T-helper 17 cell (primary cell): ENCODE measurements at regions not wholly inside any gene's neighbourhood (a gene's known extent, or its start where the extent isn't known, plus 50 kb on each side); places are given as distances from the start of the nearest gene placed in this dataset.

Experiments used
- ATAC-seq: fragments of 150-1000 bp; cut with Tn5 transposase; 2 replicates; pipeline ENCODE4 v1.10.0; 2021; ENCODE audit warnings: mild to moderate bottlenecking, moderate library complexity
- DNase-seq, 3 donors: peaks; one replicate each; pipeline versions ENCODE4 v3.0.0 to v3.0.0-alpha.2; 2020 to 2021
- H3K9me3 ChIP-seq: one replicate; pipeline ENCODE4 v1.7.0; 2013; ENCODE audit warnings: low read length, mild to moderate bottlenecking; ENCODE audit not compliant: control insufficient read depth, poor library complexity, severe bottlenecking
- H3K27ac Mint-ChIP-seq: one replicate; pipeline ENCODE4 v1.8.0; 2022; ENCODE audit warnings: mild to moderate bottlenecking, moderate library complexity, mixed read lengths
- H3K27me3 Mint-ChIP-seq: one replicate; pipeline ENCODE4 v1.8.0; 2022; ENCODE audit warnings: mixed read lengths
- H3K36me3 Mint-ChIP-seq: one replicate; pipeline ENCODE4 v1.8.0; 2022; ENCODE audit warnings: low read depth, mixed read lengths
- H3K4me1 Mint-ChIP-seq: one replicate; pipeline ENCODE4 v1.8.0; 2022; ENCODE audit warnings: mild to moderate bottlenecking, mixed read lengths
- H3K4me3 Mint-ChIP-seq: one replicate; pipeline ENCODE4 v1.8.0; 2022; ENCODE audit warnings: mild to moderate bottlenecking, moderate library complexity, mixed read lengths

DNA sequence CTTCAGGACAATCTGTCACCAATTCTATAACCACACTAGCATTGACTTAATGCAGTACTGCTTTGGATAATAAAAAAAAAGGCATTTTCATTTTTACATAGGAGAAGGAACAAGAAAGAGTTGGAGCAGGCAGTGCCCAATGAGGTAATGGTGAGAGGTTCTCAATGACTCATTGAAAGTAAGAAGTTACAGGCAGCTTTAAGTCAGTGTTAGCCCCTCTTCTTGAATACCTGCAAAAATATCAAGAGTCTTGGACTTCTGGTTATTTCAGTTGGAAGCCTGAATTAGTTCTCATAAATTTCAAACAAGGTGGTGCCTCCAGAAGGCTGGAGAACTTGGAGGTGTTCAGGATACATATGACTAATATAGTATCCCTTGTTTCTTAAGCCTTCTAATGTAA is 422.5 kb downstream of the HTR7 start:
- Mint-ChIP-seq H3K36me3 (no peaks in the 10 kb centered on the region), H3K27ac (no peak overlapping the region), H3K4me1 (no peaks in the 10 kb centered on the region), H3K4me3 (no peak overlapping the region), H3K27me3 (no peaks in the 10 kb centered on the region)
- H3K9me3 ChIP-seq: no peaks in the 10 kb centered on the region
- ATAC-seq: no peak
- DNase-seq: no peak

DNA sequence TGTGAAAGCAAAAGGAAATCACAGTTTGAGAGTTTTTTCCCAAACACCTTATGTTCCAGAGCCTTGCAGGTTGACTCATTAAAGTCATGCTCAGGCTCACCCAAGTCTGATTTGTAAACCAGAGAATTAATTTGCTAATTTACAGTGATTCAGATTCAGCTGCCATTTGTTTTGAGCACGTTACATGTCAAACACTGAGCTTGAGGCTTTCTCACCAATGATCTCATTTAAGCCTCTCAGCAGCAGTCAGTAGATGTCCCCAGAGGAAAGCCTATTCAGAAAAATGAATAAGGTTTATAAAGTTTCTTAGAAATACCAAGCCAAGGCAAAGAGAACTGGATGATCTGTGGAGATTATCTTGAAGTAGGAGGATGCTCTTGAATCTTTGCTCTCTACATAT is 420.4 kb downstream of the HTR7 start:
- DNase-seq (no peak), ATAC-seq (no peak)
- H3K4me1 Mint-ChIP-seq: no peaks in the 10 kb centered on the region
- no peaks in the 10 kb centered on the region for H3K9me3 ChIP-seq
- no peak overlapping the region for H3K27ac Mint-ChIP-seq
- no peaks in the 10 kb centered on the region for H3K36me3 Mint-ChIP-seq
- no peaks in the 10 kb centered on the region for H3K27me3 Mint-ChIP-seq
- H3K4me3 Mint-ChIP-seq: no peak overlapping the region

DNA sequence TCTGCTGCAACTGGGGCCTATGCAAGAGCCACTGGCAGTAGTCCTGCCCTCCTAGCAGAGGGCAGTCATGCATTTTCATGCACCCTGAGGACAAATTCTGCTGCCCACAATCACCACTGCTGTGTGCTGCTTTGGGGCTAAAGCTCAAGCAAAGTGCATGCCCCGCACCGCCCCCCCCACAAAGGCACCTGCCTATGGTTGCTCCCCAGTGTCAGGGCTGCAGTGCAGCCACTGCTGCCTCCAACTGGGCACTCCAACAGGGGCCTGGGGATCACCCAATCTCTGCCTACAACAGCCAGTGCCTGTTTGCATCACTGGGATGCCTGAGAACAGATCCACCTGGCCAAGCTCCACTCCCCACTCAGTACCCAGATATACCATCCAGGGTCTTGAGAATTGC is 417.0 kb downstream of the HTR7 start:
- no peaks in the 10 kb centered on the region for H3K36me3 Mint-ChIP-seq
- no peak overlapping the region for H3K27ac Mint-ChIP-seq
- H3K9me3 ChIP-seq: no peaks in the 10 kb centered on the region
- no peaks in the 10 kb centered on the region for H3K4me1 Mint-ChIP-seq
- ATAC-seq: no peak
- no peak for DNase-seq
- no peaks in the 10 kb centered on the region for H3K27me3 Mint-ChIP-seq
- no peak overlapping the region for H3K4me3 Mint-ChIP-seq

DNA sequence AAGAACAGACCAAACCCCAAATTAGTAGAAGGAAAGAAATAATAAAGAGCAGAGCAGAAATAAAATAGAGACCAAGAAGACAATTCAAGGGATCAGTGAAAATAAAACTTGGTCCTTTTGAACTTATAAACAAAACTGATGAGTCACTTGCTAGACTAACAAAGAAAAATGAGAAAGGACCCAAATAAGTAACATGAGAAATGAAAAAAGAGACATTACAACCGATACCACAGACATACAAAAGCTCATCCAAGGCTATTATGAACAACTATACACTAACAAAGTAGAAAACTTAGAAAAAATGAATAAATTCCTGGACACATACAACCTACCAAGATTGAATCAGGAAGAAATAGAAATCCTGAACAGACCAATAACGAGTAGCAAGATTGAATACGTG is 414.5 kb downstream of the HTR7 start:
- Mint-ChIP-seq H3K36me3 (no peaks in the 10 kb centered on the region), H3K4me3 (no peak overlapping the region), H3K27ac (no peak overlapping the region), H3K27me3 (no peaks in the 10 kb centered on the region), H3K4me1 (no peaks in the 10 kb centered on the region)
- no peaks in the 10 kb centered on the region for H3K9me3 ChIP-seq
- ATAC-seq (no peak), DNase-seq (no peak)

DNA sequence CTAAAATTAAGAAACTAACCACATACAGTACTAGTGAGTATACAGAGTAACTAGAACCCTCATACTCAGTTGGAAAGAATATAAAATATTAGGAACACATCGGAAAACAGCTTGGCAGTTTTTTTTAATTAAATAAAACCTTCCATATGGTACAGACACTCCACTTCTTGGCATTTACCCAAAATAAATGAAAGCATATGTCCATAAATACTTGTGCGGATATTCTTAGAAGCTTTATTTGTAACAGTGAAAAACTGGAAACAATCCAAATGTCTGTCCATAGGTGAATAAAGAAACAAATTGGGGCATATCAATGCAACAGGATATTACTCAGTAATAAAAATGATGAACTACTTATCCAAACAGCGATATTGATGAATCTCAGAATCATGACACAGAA is 410.0 kb downstream of the HTR7 start:
- Mint-ChIP-seq H3K4me1 (no peaks in the 10 kb centered on the region), H3K4me3 (no peak overlapping the region), H3K27me3 (no peaks in the 10 kb centered on the region), H3K27ac (no peak overlapping the region), H3K36me3 (no peaks in the 10 kb centered on the region)
- ATAC-seq (no peak), DNase-seq (no peak)
- no peaks in the 10 kb centered on the region for H3K9me3 ChIP-seq

DNA sequence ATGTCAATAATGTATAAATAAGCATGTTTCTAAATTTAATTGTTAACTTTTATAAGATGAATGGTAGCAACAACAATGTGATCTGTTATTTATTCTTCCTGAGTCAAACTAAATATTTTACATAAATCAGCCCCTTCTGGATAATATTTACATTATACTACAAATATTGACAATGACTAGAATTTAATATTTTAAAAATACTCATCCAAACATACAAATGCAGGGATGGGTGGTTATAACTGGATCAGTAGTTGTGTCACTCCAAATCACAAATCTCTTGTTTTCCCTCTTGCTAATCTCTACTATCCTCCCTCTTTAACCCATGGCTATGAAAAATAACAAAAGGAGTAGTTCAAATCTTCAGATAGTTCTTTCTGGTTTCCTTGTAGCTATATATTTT is 407.0 kb downstream of the HTR7 start:
- no peak overlapping the region for H3K27ac Mint-ChIP-seq
- H3K4me1 Mint-ChIP-seq: no peaks in the 10 kb centered on the region
- H3K27me3 Mint-ChIP-seq: no peaks in the 10 kb centered on the region
- H3K36me3 Mint-ChIP-seq: no peaks in the 10 kb centered on the region
- DNase-seq (no peak), ATAC-seq (no peak)
- no peaks in the 10 kb centered on the region for H3K9me3 ChIP-seq
- no peak overlapping the region for H3K4me3 Mint-ChIP-seq

DNA sequence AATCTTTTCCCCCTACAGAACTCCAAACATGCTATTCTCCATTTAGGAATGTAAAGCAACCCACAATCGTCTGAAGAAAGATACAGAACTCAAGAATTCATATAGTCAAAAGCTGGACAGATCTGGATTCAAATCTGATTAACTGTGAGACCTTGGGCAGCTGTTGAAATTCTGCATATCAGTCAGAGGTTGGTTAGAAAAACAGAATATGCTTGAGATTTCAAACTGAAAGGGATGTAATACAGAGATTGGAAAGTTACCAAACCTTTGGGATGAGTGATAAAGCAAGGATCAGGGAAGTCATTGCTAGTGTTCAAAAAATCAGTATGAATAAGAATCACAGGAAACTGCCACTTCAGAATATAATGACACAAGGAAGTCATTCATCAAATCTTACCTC is 406.6 kb downstream of the HTR7 start:
- no peaks in the 10 kb centered on the region for H3K36me3 Mint-ChIP-seq
- no peak overlapping the region for H3K4me3 Mint-ChIP-seq
- ATAC-seq: no peak
- no peaks in the 10 kb centered on the region for H3K27me3 Mint-ChIP-seq
- no peaks in the 10 kb centered on the region for H3K4me1 Mint-ChIP-seq
- H3K9me3 ChIP-seq: no peaks in the 10 kb centered on the region
- DNase-seq: no peak
- no peak overlapping the region for H3K27ac Mint-ChIP-seq

DNA sequence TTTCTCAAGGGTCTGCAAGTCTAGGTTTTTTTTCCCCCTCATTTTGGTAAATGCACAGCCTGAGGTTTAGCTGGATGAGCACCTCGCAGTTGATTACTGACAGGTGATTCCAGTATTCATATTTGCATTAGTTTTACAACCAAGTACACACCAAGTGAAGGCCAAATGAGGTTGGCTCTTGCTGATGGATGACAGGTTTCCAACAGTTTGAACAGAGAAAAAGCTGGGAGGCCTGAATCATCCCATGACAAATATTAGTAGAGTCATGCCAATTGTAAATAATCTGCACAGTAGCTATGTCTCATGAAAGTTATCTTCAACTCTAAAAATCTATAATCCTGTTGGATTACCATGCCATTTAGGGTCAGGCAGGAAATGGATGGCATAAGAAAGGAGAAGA is 399.8 kb downstream of the HTR7 start:
- Mint-ChIP-seq H3K36me3 (no peaks in the 10 kb centered on the region), H3K27ac (no peak overlapping the region), H3K4me3 (no peak overlapping the region), H3K27me3 (no peaks in the 10 kb centered on the region), H3K4me1 (no peaks in the 10 kb centered on the region)
- ATAC-seq: no peak
- no peaks in the 10 kb centered on the region for H3K9me3 ChIP-seq
- DNase-seq: no peak

DNA sequence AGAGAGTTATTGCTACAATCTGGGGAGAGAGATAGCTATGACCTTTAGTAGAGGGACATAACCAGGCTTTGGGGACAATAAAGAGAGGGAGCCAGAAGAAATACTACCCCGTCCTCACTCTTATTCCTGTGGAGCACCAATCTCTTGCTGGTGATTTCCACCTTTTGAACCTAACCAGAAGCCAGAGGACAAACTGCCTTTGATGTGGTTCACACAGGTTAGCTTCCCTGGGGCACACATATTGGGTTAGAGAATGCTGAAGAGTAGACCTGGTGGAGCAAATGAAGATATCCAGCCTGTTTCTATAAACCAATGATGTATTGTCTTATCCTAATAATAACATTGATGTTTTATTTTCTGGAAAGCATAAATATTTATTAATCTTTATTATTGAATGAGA is 399.3 kb downstream of the HTR7 start:
- Mint-ChIP-seq H3K4me1 (no peaks in the 10 kb centered on the region), H3K27me3 (no peaks in the 10 kb centered on the region), H3K27ac (no peak overlapping the region), H3K4me3 (no peak overlapping the region), H3K36me3 (no peaks in the 10 kb centered on the region)
- ATAC-seq: no peak
- no peaks in the 10 kb centered on the region for H3K9me3 ChIP-seq
- DNase-seq: no peak

DNA sequence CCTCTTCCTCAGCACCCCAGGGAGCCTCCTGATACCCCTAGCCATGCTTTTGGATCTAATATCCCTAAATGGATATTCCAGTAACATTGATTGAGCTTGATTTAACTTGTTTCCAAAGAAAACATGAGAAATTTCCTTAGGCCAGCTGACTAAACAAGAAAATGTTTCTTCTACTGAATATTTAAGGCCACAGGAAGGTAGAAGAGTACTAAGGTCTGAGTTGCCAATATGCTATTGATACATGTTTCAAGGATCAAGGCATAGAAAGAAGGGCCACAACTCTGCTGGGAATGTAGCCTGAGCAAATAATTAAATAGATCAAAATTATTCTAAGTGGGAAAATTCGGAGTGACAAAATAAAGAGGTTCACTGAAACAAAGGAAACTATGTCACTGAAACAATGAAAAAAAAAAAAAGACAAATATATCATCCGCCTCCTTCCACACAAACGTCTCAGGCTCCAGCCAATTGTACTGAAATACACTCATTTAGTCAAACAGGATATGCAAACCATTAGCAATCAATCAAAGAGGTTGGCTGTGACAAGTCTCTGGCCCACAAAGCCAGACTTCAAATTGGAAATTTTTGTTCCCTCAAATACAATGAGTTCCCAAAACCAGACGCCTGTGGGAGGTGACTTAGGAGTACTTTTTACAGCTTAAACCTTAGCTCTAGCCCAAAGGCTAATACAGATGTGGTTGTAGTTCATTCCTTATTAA is 396.2 kb downstream of the HTR7 start:
- no peaks in the 10 kb centered on the region for H3K4me1 Mint-ChIP-seq
- DNase-seq: no peak
- no peak for ATAC-seq
- no peaks in the 10 kb centered on the region for H3K36me3 Mint-ChIP-seq
- H3K4me3 Mint-ChIP-seq: no peak overlapping the region
- H3K27me3 Mint-ChIP-seq: no peaks in the 10 kb centered on the region
- no peak overlapping the region for H3K27ac Mint-ChIP-seq
- no peaks in the 10 kb centered on the region for H3K9me3 ChIP-seq

DNA sequence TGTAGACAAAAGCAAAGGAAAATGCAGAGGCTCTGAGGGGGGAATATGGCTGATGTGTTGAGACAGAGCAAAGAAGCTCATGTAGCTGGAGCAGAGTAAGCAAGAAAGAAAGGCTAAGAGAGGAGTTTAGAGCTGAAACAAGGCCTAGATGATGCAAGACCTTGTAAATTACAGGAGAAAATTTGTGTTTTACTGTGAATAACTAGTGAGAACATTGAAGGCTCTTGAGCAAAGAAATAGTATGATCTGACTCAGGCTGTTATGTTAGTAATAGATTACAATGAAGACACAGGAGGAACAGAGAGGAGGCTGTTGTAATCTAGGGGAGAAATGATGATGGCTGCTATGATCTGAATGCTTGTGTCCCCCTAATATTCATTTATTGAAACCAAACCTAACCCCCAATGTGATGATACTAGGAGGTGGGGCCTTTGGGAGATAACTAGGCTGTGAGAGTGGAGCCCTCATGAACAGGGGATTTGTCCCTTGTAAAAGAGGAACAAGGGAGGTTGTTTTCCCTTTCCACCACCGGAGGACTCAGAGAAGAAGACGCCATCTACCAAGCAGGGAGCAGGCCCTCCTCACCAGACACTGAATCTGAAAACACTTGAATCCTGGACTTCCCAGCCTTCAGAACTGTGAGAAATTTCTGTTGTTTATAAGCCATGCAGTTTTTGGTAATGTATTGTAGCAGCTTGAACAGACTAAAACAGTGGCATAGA is 394.9 kb downstream of the HTR7 start:
- Mint-ChIP-seq H3K27ac (no peak overlapping the region), H3K27me3 (no peaks in the 10 kb centered on the region), H3K36me3 (no peaks in the 10 kb centered on the region), H3K4me3 (no peak overlapping the region), H3K4me1 (no peaks in the 10 kb centered on the region)
- ATAC-seq (no peak), DNase-seq (no peak)
- H3K9me3 ChIP-seq: no peaks in the 10 kb centered on the region

DNA sequence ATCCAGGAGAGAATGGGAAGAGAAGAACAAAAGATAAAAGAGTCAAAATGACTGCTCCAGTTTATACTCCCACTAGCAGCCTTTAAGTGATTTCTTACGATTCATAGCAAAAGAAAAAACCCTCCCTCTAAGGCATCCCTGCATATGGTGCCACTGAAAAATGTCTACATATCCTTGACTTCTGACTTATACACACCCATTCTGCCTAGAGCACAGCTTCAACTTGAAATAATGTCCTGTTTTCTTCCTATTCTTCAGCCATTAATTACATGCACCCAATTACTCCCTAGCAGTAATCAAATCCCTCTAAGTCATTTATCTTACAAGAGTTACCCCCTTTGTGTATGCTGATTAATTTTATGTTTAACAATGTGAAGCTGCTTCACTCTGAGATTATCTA is 393.5 kb downstream of the HTR7 start:
- DNase-seq (no peak), ATAC-seq (no peak)
- Mint-ChIP-seq H3K27me3 (no peaks in the 10 kb centered on the region), H3K36me3 (no peaks in the 10 kb centered on the region), H3K27ac (no peak overlapping the region), H3K4me3 (no peak overlapping the region), H3K4me1 (no peaks in the 10 kb centered on the region)
- H3K9me3 ChIP-seq: no peaks in the 10 kb centered on the region

DNA sequence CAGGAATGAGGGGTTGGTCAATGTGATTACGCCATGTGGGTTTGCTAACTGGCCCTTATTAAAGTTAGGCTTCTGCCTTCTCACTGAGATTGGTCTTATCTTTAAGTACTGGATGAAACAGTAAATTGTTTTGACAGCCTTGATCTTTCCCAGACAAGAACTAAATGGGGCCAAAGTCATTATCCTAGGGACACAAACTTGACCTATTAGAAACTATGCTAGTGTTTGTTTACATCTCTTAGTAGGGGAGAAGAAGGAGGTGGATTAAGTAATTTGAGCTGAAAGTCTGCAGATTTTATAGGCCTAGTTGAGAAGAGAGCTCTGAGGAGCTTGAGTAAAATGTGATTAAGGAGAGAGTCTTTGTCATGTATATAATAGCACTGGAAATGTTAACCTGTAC is 386.9 kb downstream of the HTR7 start:
- ATAC-seq (no peak), DNase-seq (no peak)
- Mint-ChIP-seq H3K4me3 (no peak overlapping the region), H3K27me3 (no peaks in the 10 kb centered on the region), H3K36me3 (no peaks in the 10 kb centered on the region), H3K4me1 (no peaks in the 10 kb centered on the region), H3K27ac (no peak overlapping the region)
- no peaks in the 10 kb centered on the region for H3K9me3 ChIP-seq

DNA sequence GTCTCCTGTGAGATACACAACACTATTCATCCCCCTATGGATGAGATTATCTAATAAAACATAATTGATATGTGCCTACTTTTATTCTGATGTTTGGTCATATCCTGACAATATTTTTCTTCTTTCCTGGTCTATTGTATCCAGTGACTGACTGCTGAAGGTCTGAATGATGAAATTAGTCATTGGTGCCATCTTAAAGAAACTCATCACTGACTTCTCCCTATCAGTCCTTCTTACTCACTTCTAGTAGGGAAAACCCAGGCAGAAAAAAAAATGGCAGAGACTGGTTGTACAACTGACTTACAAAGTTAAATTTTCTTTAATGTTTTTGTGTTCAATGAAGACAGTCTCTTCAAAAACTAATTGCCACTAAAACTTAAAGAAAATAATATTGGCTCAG is 377.4 kb downstream of the HTR7 start:
- DNase-seq (no peak), ATAC-seq (no peak)
- Mint-ChIP-seq H3K4me3 (no peak overlapping the region), H3K27me3 (no peaks in the 10 kb centered on the region), H3K27ac (no peak overlapping the region), H3K4me1 (no peaks in the 10 kb centered on the region), H3K36me3 (no peaks in the 10 kb centered on the region)
- no peaks in the 10 kb centered on the region for H3K9me3 ChIP-seq
